IMR-90 (cell line): ENCODE measurements at regions not wholly inside any gene's neighbourhood (a gene's known extent, or its start where the extent isn't known, plus 50 kb on each side); places are given as distances from the start of the nearest gene placed in this dataset.

ENCODE experiments used
- ATAC-seq: fragments of 200-7000 bp; cut with Tn5 transposase; 2 replicates; pipeline ENCODE4 v1.9.1; 2020; ENCODE audit warnings: low read depth, mild to moderate bottlenecking, moderate library complexity
- BruUV-seq: library from RNA; stranded (reverse); fragments of 400-500 nt; replicated peaks from 2 replicates; lab custom pipeline; 2021; lab: Mats Ljungman, UMichigan
- CTCF ChIA-PET: fragments of 300-600 bp; formaldehyde crosslinking; extraction: SDS; loops from one replicate; lab custom pipeline; 2021; ENCODE audit warnings: antibody characterized with exemption; lab: Yijun Ruan, JAX
- POLR2A ChIA-PET: fragments of 300-600 bp; sonication (Branson Sonifier 250); formaldehyde crosslinking; loops from one replicate; lab custom pipeline; 2022; ENCODE audit warnings: antibody characterized with exemption; ENCODE audit not compliant: unreplicated experiment; lab: Charles Lee
- DNase-seq: peaks from one replicate; pipeline ENCODE4 v3.0.0; 2013
- H2AFZ ChIP-seq: replicated peaks from 2 replicates; pipeline ENCODE3; 2013; ENCODE audit warnings: low read length, mild to moderate bottlenecking; ENCODE audit not compliant: poor library complexity
- H2AK5ac ChIP-seq: 2 replicates; pipeline ENCODE4 v1.6.1; 2013; ENCODE audit warnings: low read depth, low read length, inconsistent platforms
- H2AK9ac ChIP-seq: replicated peaks from 2 replicates; pipeline ENCODE3; 2013; ENCODE audit warnings: mild to moderate bottlenecking, low read depth, low read length, moderate library complexity; ENCODE audit not compliant: poor library complexity
- H2BK120ac ChIP-seq: 2 replicates; pipeline ENCODE4 v1.6.1; 2013; ENCODE audit warnings: low read depth, low read length, inconsistent platforms
- H2BK15ac ChIP-seq: 3 replicates; pipeline ENCODE4 v1.6.1; 2013; ENCODE audit warnings: low read depth, low read length, inconsistent platforms
- H2BK20ac ChIP-seq: 2 replicates; pipeline ENCODE4 v1.6.1; 2013; ENCODE audit warnings: low read depth, mild to moderate bottlenecking, inconsistent platforms, low read length, moderate library complexity
- H2BK5ac ChIP-seq: 2 replicates; pipeline ENCODE4 v1.6.1; 2013; ENCODE audit warnings: mild to moderate bottlenecking, low read depth, low read length, inconsistent platforms; ENCODE audit not compliant: poor library complexity, severe bottlenecking
- H3K14ac ChIP-seq: replicated peaks from 2 replicates; pipeline ENCODE4 v1.6.1; 2013; ENCODE audit warnings: low read depth, low read length, inconsistent platforms
- H3K18ac ChIP-seq: 2 replicates; pipeline ENCODE4 v1.6.1; 2013; ENCODE audit warnings: low read depth, low read length, control low read depth
- H3K23ac ChIP-seq: 2 replicates; pipeline ENCODE4 v1.6.1; 2013; ENCODE audit warnings: low read depth, low read length, inconsistent platforms
- H3K27ac ChIP-seq: 2 replicates; pipeline ENCODE4 v1.5.1; 2013; ENCODE audit warnings: mild to moderate bottlenecking, control low read depth, low read length; ENCODE audit not compliant: insufficient read depth
- H3K27me3 ChIP-seq: 2 replicates; pipeline ENCODE4 v1.6.1; 2013; ENCODE audit warnings: low read length; ENCODE audit not compliant: control insufficient read depth, insufficient read depth
- H3K36me3 ChIP-seq: 2 replicates; pipeline ENCODE4 v1.6.1; 2013; ENCODE audit warnings: low read length, mixed read lengths; ENCODE audit not compliant: control insufficient read depth, insufficient read depth
- H3K4ac ChIP-seq: 2 replicates; pipeline ENCODE4 v1.6.1; 2013; ENCODE audit warnings: low read depth, low read length, inconsistent platforms
- H3K4me1 ChIP-seq: 2 replicates; pipeline ENCODE4 v1.6.1; 2013; ENCODE audit warnings: low read length, mixed read lengths; ENCODE audit not compliant: control insufficient read depth, insufficient read depth
- H3K4me2 ChIP-seq: 2 replicates; pipeline ENCODE4 v1.6.1; 2013; ENCODE audit warnings: low read depth, mild to moderate bottlenecking, control low read depth, low read length, moderate library complexity
- H3K4me3 ChIP-seq: 2 replicates; pipeline ENCODE4 v1.5.1; 2013; ENCODE audit warnings: low read depth, mild to moderate bottlenecking, control low read depth, low read length, moderate library complexity; ENCODE audit not compliant: insufficient read depth
- H3K56ac ChIP-seq: 2 replicates; pipeline ENCODE4 v1.6.1; 2013; ENCODE audit warnings: low read length, inconsistent platforms; ENCODE audit not compliant: insufficient read depth; ENCODE audit errors: extremely low read depth
- H3K79me1 ChIP-seq, 2 experiments: 2 replicates each; pipeline ENCODE4 v1.6.1; 2013; ENCODE audit warnings: low read length in 2 of 2, inconsistent platforms in 1 of 2, low read depth in 1 of 2
- H3K9ac ChIP-seq: 2 replicates; pipeline ENCODE4 v1.6.1; 2013; ENCODE audit warnings: low read depth, low read length, control low read depth
- H3K9me1 ChIP-seq: 2 replicates; pipeline ENCODE4 v1.6.1; 2013; ENCODE audit warnings: low read length, inconsistent platforms; ENCODE audit not compliant: insufficient read depth
- H3K9me3 ChIP-seq: 2 replicates; pipeline ENCODE4 v1.6.1; 2013; ENCODE audit warnings: low read length; ENCODE audit not compliant: control insufficient read depth, insufficient read depth
- H4K20me1 ChIP-seq: 2 replicates; pipeline ENCODE4 v1.6.1; 2013; ENCODE audit warnings: low read length, inconsistent platforms; ENCODE audit not compliant: insufficient read depth
- H4K5ac ChIP-seq: 2 replicates; pipeline ENCODE4 v1.6.1; 2013; ENCODE audit warnings: mild to moderate bottlenecking, low read depth, low read length, control low read depth
- H4K8ac ChIP-seq, 2 experiments: 2 replicates each; pipeline ENCODE4 v1.6.1; 2013; ENCODE audit warnings: low read depth in 2 of 2, low read length in 2 of 2, control low read depth in 1 of 2, inconsistent platforms in 1 of 2
- H4K91ac ChIP-seq: 2 replicates; pipeline ENCODE4 v1.6.1; 2013; ENCODE audit warnings: low read depth, low read length, inconsistent platforms; ENCODE audit not compliant: insufficient read depth
- BHLHE40 ChIP-seq: fragments of 150-350 bp; IDR thresholded peaks from 2 replicates; pipeline ENCODE4 v1.6.1; 2016; ENCODE audit warnings: mild to moderate bottlenecking, low read depth, low read length
- CEBPB ChIP-seq: IDR thresholded peaks from 2 replicates; pipeline ENCODE4 v1.6.1; 2012; ENCODE audit warnings: low read depth, low read length, improper control_type of control experiment
- CHD1 ChIP-seq: IDR thresholded peaks from 2 replicates; pipeline ENCODE4 v1.6.1; 2012; ENCODE audit warnings: low read depth, low read length, improper control_type of control experiment
- CTCF ChIP-seq: conservative IDR thresholded peaks from 2 replicates; pipeline ENCODE4 v1.5.1; 2012; ENCODE audit warnings: mild to moderate bottlenecking, low read depth, low read length, improper control_type of control experiment
- ELK1 ChIP-seq: fragments of 150-350 bp; IDR thresholded peaks from 2 replicates; pipeline ENCODE4 v1.6.1; 2016; ENCODE audit warnings: low read depth, mild to moderate bottlenecking, low read length, moderate library complexity, borderline replicate concordance
- FOS ChIP-seq: fragments of 150-350 bp; IDR thresholded peaks from 2 replicates; pipeline ENCODE4 v1.6.1; 2016; ENCODE audit warnings: low read depth, low read length
- MAFK ChIP-seq: IDR thresholded peaks from 2 replicates; pipeline ENCODE4 v1.6.1; 2012; ENCODE audit warnings: low read depth, low read length, improper control_type of control experiment
- MAZ ChIP-seq: IDR thresholded peaks from 2 replicates; pipeline ENCODE4 v1.6.1; 2012; ENCODE audit warnings: low read depth, mild to moderate bottlenecking, low read length, improper control_type of control experiment, moderate library complexity, borderline replicate concordance
- MXI1 ChIP-seq: IDR thresholded peaks from 2 replicates; pipeline ENCODE4 v1.6.1; 2012; ENCODE audit warnings: low read depth, mild to moderate bottlenecking, low read length, moderate library complexity, borderline replicate concordance
- NFE2L2 ChIP-seq: fragments of 150-350 bp; IDR thresholded peaks from 2 replicates; pipeline ENCODE4 v1.6.1; 2016; ENCODE audit warnings: low read depth, mild to moderate bottlenecking, low read length
- POLR2A ChIP-seq: IDR thresholded peaks from 2 replicates; pipeline ENCODE4 v1.6.1; 2012; ENCODE audit warnings: mild to moderate bottlenecking, low read depth, low read length
- RAD21 ChIP-seq: IDR thresholded peaks from 2 replicates; pipeline ENCODE4 v1.6.1; 2012; ENCODE audit warnings: low read length, improper control_type of control experiment
- RCOR1 ChIP-seq: IDR thresholded peaks from 2 replicates; pipeline ENCODE4 v1.6.1; 2012; ENCODE audit warnings: mild to moderate bottlenecking, low read length, improper control_type of control experiment; ENCODE audit not compliant: insufficient replicate concordance
- RFX5 ChIP-seq: IDR thresholded peaks from 2 replicates; pipeline ENCODE4 v1.8.0; 2012; ENCODE audit warnings: low read depth, mild to moderate bottlenecking, low read length, moderate library complexity
- SMC3 ChIP-seq: fragments of 150-350 bp; IDR thresholded peaks from 2 replicates; pipeline ENCODE4 v1.6.1; 2016; ENCODE audit warnings: low read depth, mild to moderate bottlenecking, antibody characterized with exemption, low read length, moderate library complexity
- USF2 ChIP-seq: fragments of 150-350 bp; IDR thresholded peaks from 2 replicates; pipeline ENCODE4 v1.6.1; 2017; ENCODE audit warnings: mild to moderate bottlenecking, antibody characterized with exemption, low read length, low read depth
- WGBS, 2 experiments: methylation state at CpG; one replicate each; pipeline versions ENCODE4 v1.1.5 to v1.1.7; 2013; ENCODE audit warnings: missing lambda C conversion rate in 2 of 2; ENCODE audit not compliant: insufficient read length in 1 of 2; ENCODE audit errors: extremely low coverage in 2 of 2; 5-methylcytosine and 5-hydroxymethylcytosine counted together
- dilution Hi-C: fragments of 300-500 bp; cut with HindIII; formaldehyde crosslinking; loops from one replicate; pipeline ENCODE4 v1.14.3; 2018; ENCODE audit warnings: low sequenced_read_pairs; ENCODE audit not compliant: unreplicated experiment
- in situ Hi-C: fragments of 300-500 bp; cut with MboI; formaldehyde crosslinking; loops from 3 replicates; pipeline ENCODE4 v1.14.3; 2019; ENCODE audit warnings: low sequenced_read_pairs, inconsistent platforms, mixed read lengths
- intact Hi-C: fragments of 100-400 bp; cut with micrococcal nuclease; formaldehyde crosslinking; loops from 2 replicates; pipeline ENCODE4 v1.10.0; 2022

DNA sequence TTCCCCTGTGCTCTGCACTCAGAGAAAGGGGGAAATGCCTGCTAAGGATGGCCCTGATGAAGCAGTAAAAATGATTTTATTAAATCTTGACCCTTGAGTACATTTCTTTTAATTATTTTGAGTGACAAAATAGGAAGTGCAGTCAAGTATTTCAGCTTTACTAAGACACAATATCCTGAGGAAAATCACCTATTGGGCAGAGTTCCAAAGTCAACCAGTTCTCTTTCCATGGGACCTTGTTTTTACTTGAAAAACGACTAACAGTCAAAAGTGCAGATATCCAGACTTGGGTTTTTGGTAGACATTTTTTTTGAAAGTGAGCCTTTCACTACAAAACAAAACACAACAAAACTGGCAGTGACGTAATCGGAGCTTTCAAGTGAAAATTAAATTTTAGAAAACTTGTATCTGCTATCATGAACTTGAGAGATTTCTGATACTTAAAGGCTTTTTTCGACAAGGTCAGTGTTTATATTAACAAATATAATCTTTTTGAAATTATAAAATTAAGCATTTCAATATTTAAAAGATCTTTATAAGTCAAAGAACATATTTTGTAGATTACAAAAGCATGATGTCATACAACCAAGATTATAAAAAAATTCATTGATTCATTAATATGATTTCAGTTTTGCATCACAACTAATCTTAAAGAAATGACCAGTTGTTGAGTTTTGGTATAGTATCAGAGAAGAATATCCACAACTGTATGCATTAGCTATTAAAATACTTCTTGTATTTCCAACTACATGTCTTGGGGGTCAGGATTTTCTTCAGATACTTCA, 513.8 kb upstream of the AKR1E2 start:
- Histone ChIP-seq H3K4ac (no peak overlapping the region), H2BK15ac (no peak overlapping the region), H3K56ac (no peak overlapping the region), H3K9ac (no peak overlapping the region), H3K14ac (no peak overlapping the region), H2AFZ (no peak overlapping the region), H3K23ac (no peak overlapping the region), H3K9me1 (no peaks in the 10 kb centered on the region), H3K36me3 (no peaks in the 10 kb centered on the region), H3K27me3 (no peaks in the 10 kb centered on the region), H2BK20ac (no peak overlapping the region), H3K4me2 (no peak overlapping the region), H4K91ac (no peak overlapping the region), H2AK9ac (no peak overlapping the region), H3K18ac (no peak overlapping the region), H2AK5ac (no peak overlapping the region), H3K4me1 (no peaks in the 10 kb centered on the region), H3K9me3 (no peaks in the 10 kb centered on the region), H2BK120ac (no peak overlapping the region), H3K79me1 (no peaks in the 10 kb centered on the region), H3K4me3 (no peak overlapping the region), H3K27ac (no peak overlapping the region), H2BK5ac (no peak overlapping the region), H4K20me1 (no peaks in the 10 kb centered on the region), H4K5ac (no peak overlapping the region), H4K8ac (no peak overlapping the region)
- WGBS, 2 experiments, result no CpG with 5 or more reads among the region's 4 CpGs
- POLR2A ChIA-PET, result no interaction called here
- BruUV-seq, result no TSS peak
- intact Hi-C loops, result no loop called here
- DNase-seq, result no peak
- CTCF ChIA-PET, result interaction anchor here (0.7 kb wide), 1 partner anchor 217 kb away, joined by 3 read pairs; no protein-coding TSS in a partner anchor
- ATAC-seq, result no peak
- dilution Hi-C loops, result no loop called here
- in situ Hi-C loops, result no loop called here
- TF ChIP-seq FOS (no peak), ELK1 (no peak), CEBPB (no peak), SMC3 (no peak), CHD1 (no peak), USF2 (no peak), MXI1 (no peak), BHLHE40 (no peak), NFE2L2 (no peak), MAZ (no peak), POLR2A (no peak), RAD21 (no peak), RCOR1 (no peak), MAFK (no peak), RFX5 (no peak), CTCF (no peak)
